ENCODE measurements at regions not wholly inside any gene's neighbourhood (a gene's known extent, or its start where the extent isn't known, plus 50 kb on each side); places are given as distances from the start of the nearest gene placed in this dataset.

GRCh38 chr6:8213995-8214394 lies 111.6 kb upstream of the EEF1E1 start:
- no peak for TF ChIP-seq CTCF (conservative IDR thresholded peaks at IDR 0.05; ENCODE audit: low read length)
- TF ChIP-seq EZH2phosphoT487 (IDR thresholded peaks at IDR 0.05; ENCODE audit: borderline replicate concordance), result no peak
